ENCODE measurements at regions not wholly inside any gene's neighbourhood (a gene's known extent, or its start where the extent isn't known, plus 50 kb on each side); places are given as distances from the start of the nearest gene placed in this dataset.
"Not testable (repeated sequence)": the region's sequence is repeated elsewhere in the genome, so short reads cannot be mapped to it uniquely, and the experiment has no call there.

DNA sequence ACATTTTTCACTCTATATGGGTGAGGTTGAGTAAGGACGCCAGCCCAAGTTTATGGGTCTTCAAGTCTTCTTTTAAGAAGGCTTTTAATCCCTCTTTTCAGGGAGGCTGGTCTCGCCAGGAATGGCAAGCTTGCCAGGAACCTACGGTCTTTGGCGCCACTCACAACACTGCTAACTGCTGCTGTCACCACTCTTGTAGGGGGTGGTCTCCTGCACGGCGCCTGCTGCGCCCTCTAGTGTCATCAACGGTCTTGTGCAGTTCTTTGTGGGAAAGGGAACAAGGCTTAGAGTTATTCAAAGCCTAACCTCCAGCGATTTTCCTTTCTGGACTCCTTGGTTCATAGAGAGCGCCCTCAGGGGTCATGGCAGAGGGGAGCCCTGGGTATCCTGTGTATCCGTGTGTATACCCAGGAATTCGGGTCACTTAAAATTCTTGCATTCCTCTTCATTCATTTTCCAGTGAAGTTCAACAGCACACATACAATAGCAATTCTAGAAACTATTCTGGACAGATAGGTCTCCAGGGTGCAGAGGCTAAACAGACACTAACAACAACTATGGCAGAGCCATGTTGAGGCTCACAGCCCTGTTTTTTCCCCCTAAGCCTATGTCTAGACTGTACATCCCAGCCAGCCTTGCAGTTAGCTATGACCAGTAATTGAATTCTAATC is 392.8 kb upstream of the CAMK1G start:
- DNase-seq (peak; percentile 51), ATAC-seq (peak; percentile 51)
- H3K27ac Mint-ChIP-seq: no peak overlapping the region
- POLR2A ChIA-PET: no interaction called here
- intact Hi-C loops (cut with micrococcal nuclease): no loop called here
- H3K4me3 Mint-ChIP-seq: no peak overlapping the region
- H3K4me1 Mint-ChIP-seq (ENCODE audit: low read depth): no peaks in the 10 kb centered on the region
- no peaks in the 10 kb centered on the region for H3K36me3 Mint-ChIP-seq (ENCODE audit: low read depth)
- peaks cover 2% of the 10 kb centered on the region for H3K9me3 Mint-ChIP-seq
- peaks cover 4% of the 10 kb centered on the region for H3K27me3 Mint-ChIP-seq
- TF ChIP-seq CTCF (IDR thresholded peaks at IDR 0.05): peak; percentile 55
- CTCF ChIA-PET: interaction anchor here (1.0 kb wide), 2 partner anchors 17 to 26 kb away, joined by 3 read pairs; no protein-coding TSS in a partner anchor

DNA sequence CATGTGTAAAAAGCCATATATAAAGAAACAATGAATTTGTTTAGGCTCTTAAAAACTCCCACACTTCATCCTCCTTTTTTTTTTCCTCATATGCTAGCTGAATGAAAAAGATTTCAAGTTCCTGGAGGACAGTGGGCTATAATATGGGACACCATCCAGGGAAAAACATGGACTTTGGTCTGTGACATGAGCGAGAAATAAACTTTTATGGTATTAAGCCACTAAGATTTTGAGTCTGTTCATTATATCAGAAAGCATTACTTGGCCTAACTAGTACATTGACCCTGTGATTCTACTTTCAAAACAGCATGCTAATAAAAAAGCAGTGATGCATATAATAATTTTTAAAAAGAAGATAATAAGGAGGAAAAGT is 392.3 kb upstream of the CAMK1G start:
- intact Hi-C loops (cut with micrococcal nuclease): no loop called here
- no peak for DNase-seq
- Mint-ChIP-seq H3K9me3 (peaks cover 8% of the 10 kb centered on the region), H3K27me3 (peaks cover 4% of the 10 kb centered on the region), H3K4me3 (no peak overlapping the region), H3K36me3 (ENCODE audit: low read depth) (no peaks in the 10 kb centered on the region), H3K27ac (no peak overlapping the region), H3K4me1 (ENCODE audit: low read depth) (no peaks in the 10 kb centered on the region)
- no peak for TF ChIP-seq CTCF (IDR thresholded peaks at IDR 0.05)
- ChIA-PET CTCF (interaction anchor here (1.0 kb wide), 2 partner anchors 16 to 25 kb away, joined by 3 read pairs; no protein-coding TSS in a partner anchor), POLR2A (no interaction called here)
- ATAC-seq: no peak

- no peak for TF ChIP-seq CTCF (IDR thresholded peaks at IDR 0.05)
- peaks cover 5% of the 10 kb centered on the region for H3K27me3 Mint-ChIP-seq
- intact Hi-C loops (cut with micrococcal nuclease): no loop called here
- no peak for DNase-seq
- no peaks in the 10 kb centered on the region for H3K4me1 Mint-ChIP-seq (ENCODE audit: low read depth)
- ChIA-PET POLR2A (no interaction called here), CTCF (no interaction called here)
- H3K27ac Mint-ChIP-seq: no peak overlapping the region
- H3K36me3 Mint-ChIP-seq (ENCODE audit: low read depth): no peaks in the 10 kb centered on the region
- H3K9me3 Mint-ChIP-seq: peaks cover 18% of the 10 kb centered on the region
- no peak for ATAC-seq
- no peak overlapping the region for H3K4me3 Mint-ChIP-seq
Observed at GRCh38 chr1:209196140-209196539, 387.4 kb upstream of the CAMK1G start.

DNA sequence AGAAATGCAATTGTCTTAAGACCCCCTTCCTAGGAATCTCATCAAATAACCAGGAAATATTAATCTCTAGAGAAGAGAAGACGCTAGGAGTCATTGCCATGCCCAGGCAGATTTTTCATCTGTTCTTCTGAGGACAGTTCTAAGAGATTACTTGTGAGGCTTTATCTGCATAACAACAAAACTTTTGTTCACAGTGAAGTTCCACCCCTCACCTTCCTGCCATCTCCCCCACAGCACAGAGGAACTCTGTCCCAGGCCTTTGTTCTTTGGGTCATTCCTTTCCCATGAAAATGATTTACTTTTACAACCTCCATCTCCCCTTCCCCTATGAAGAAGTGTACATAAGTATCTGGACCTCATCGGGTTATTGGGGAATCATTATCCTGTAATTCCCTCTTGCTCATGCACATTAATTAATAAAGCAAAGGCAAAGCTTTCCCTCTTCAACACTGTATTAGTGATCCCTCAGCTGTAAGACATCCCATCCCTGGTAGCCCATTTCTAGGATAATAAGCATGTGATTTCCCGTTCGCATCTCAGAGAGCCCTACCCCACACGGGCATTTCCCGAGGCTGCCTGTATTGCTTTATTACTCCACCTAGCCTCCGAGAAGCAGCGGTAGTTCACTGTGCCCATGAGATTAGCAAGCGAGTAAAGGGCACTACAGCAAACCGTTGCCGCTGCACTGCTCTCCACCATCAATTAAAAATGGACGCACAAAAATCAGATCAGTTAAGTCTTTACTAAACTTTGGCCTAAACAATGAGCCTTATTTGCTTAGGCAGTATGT is 384.4 kb upstream of the CAMK1G start:
- Mint-ChIP-seq H3K9me3 (peaks cover 16% of the 10 kb centered on the region), H3K27me3 (peaks cover 5% of the 10 kb centered on the region), H3K4me1 (ENCODE audit: low read depth) (no peaks in the 10 kb centered on the region), H3K36me3 (ENCODE audit: low read depth) (no peaks in the 10 kb centered on the region), H3K27ac (no peak overlapping the region), H3K4me3 (no peak overlapping the region)
- DNase-seq (no peak), ATAC-seq (no peak)
- intact Hi-C loops (cut with micrococcal nuclease): no loop called here
- ChIA-PET CTCF (no interaction called here), POLR2A (no interaction called here)
- no peak for TF ChIP-seq CTCF (IDR thresholded peaks at IDR 0.05)

DNA sequence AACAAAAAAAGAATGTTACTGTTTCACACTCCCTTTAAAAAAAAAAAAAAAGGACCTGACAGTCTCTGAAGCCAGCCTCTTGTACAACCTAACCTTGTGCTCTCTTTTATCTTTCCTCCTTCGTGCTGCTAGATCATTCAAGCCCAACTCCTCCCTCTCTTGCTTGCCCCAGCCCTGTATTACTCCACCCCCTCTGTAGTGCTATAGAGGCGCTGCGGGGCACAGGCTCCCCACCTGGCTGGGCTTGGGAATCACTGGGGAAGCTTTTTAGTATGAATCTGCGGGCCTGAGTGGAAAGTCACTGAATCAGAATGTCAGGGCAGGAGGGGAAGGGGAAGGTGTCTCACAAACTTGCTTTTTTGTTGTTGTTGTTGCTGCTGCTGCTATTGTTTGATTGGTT is 383.7 kb upstream of the CAMK1G start:
- Mint-ChIP-seq H3K27me3 (peaks cover 5% of the 10 kb centered on the region), H3K4me1 (ENCODE audit: low read depth) (no peaks in the 10 kb centered on the region), H3K4me3 (no peak overlapping the region), H3K9me3 (peaks cover 16% of the 10 kb centered on the region), H3K27ac (no peak overlapping the region), H3K36me3 (ENCODE audit: low read depth) (no peaks in the 10 kb centered on the region)
- ChIA-PET POLR2A (no interaction called here), CTCF (no interaction called here)
- intact Hi-C loops (cut with micrococcal nuclease): loop anchor here (5.0 to 10.0 kb wide), 3 partner anchors 155 to 545 kb away; no protein-coding TSS in a partner anchor
- DNase-seq (no peak), ATAC-seq (no peak)
- no peak for TF ChIP-seq CTCF (IDR thresholded peaks at IDR 0.05)

- POLR2A ChIA-PET; H3K27ac Mint-ChIP-seq; H3K36me3 Mint-ChIP-seq (ENCODE audit: low read depth); H3K4me1 Mint-ChIP-seq (ENCODE audit: low read depth); ATAC-seq; H3K9me3 Mint-ChIP-seq; H3K4me3 Mint-ChIP-seq; DNase-seq: not testable (repeated sequence)
- CTCF ChIA-PET: interaction anchor here (1.1 to 3.4 kb wide), 9 partner anchors 9 to 364 kb away, joined by 3 to 25 read pairs (median 4); no protein-coding TSS in a partner anchor
- peaks cover 19% of the 10 kb centered on the region for H3K27me3 Mint-ChIP-seq
- intact Hi-C loops (cut with micrococcal nuclease): loop anchor here (5.0 to 10.0 kb wide), 3 partner anchors 152 to 548 kb away; no protein-coding TSS in a partner anchor
Observed at GRCh38 chr1:209202321-209202720, 381.2 kb upstream of the CAMK1G start.
